GM21786 (cell line): ENCODE measurements at regions not wholly inside any gene's neighbourhood (a gene's known extent, or its start where the extent isn't known, plus 50 kb on each side); places are given as distances from the start of the nearest gene placed in this dataset.
"Not testable (repeated sequence)": the region's sequence is repeated elsewhere in the genome, so short reads cannot be mapped to it uniquely, and the experiment has no call there.

Experiments used
- ATAC-seq: cut with Tn5 transposase; IDR thresholded peaks from one replicate; pipeline ENCODE4 v1.9.1; 2021; ENCODE audit not compliant: unreplicated experiment

- no peak for ATAC-seq
Observed at GRCh38 chr5:13108265-13108664, 836.2 kb downstream of the DNAH5 start.

- no peak for ATAC-seq
Observed at GRCh38 chr5:13107537-13107936, 837.0 kb downstream of the DNAH5 start.

GRCh38 chr5:13081116-13081515 is 863.4 kb downstream of the DNAH5 start:
- ATAC-seq, result no peak

GRCh38 chr5:13072936-13073335 is 871.6 kb downstream of the DNAH5 start:
- not testable (repeated sequence) for ATAC-seq

GRCh38 chr5:13063088-13063487 is 881.4 kb downstream of the DNAH5 start:
- ATAC-seq, result no peak

GRCh38 chr5:13045897-13046551 is 898.5 kb downstream of the DNAH5 start:
- no peak for ATAC-seq

GRCh38 chr5:13034061-13034460 is 910.4 kb downstream of the DNAH5 start:
- ATAC-seq, result no peak

- no peak for ATAC-seq
Observed at GRCh38 chr5:13029211-13029610, 915.3 kb downstream of the DNAH5 start.

GRCh38 chr5:13027874-13028273 is 916.6 kb downstream of the DNAH5 start:
- no peak for ATAC-seq

GRCh38 chr5:13019729-13020128 is 924.8 kb downstream of the DNAH5 start:
- ATAC-seq, result no peak

GRCh38 chr5:13003457-13003856 is 941.0 kb downstream of the DNAH5 start:
- no peak for ATAC-seq

GRCh38 chr5:12999667-13000066 is 944.8 kb downstream of the DNAH5 start:
- no peak for ATAC-seq

- ATAC-seq, result no peak
Observed at GRCh38 chr5:12985142-12985541, 959.3 kb downstream of the DNAH5 start.

GRCh38 chr5:12974856-12975255 is 969.6 kb downstream of the DNAH5 start:
- no peak for ATAC-seq

GRCh38 chr5:12965804-12966203 is 978.7 kb downstream of the DNAH5 start:
- no peak for ATAC-seq

- ATAC-seq, result no peak
Observed at GRCh38 chr5:12959713-12960112, 984.8 kb downstream of the DNAH5 start.

- no peak for ATAC-seq
Observed at GRCh38 chr5:12952409-12952808, 992.1 kb downstream of the DNAH5 start.

GRCh38 chr5:12951846-12952245 is 992.6 kb downstream of the DNAH5 start:
- ATAC-seq, result no peak

GRCh38 chr5:12947379-12947778 is 997.1 kb downstream of the DNAH5 start:
- no peak for ATAC-seq

- ATAC-seq, result not testable (repeated sequence)
Observed at GRCh38 chr5:12945477-12945876, 999.0 kb downstream of the DNAH5 start.

GRCh38 chr5:12936221-12936620 is 1008.3 kb downstream of the DNAH5 start:
- no peak for ATAC-seq

- ATAC-seq, result no peak
Observed at GRCh38 chr5:12934722-12935121, 1009.8 kb downstream of the DNAH5 start.

GRCh38 chr5:12920527-12920926 is 1016.3 kb upstream of the CTNND2 start:
- ATAC-seq, result no peak
